ENCODE measurements at regions not wholly inside any gene's neighbourhood (a gene's known extent, or its start where the extent isn't known, plus 50 kb on each side); places are given as distances from the start of the nearest gene placed in this dataset.
A peak's percentile ranks its signal among the peaks of the same experiment; 100 is the strongest.

GRCh38 chr5:114210662-114211061, 151.2 kb upstream of the KCNN2 start:
- Mint-ChIP-seq H3K9me3 (ENCODE audit: unreplicated experiment) (no peaks in the 10 kb centered on the region), H3K4me3 (ENCODE audit: unreplicated experiment) (no peak overlapping the region), H3K27ac (ENCODE audit: low read depth, unreplicated experiment) (no peak overlapping the region), H3K36me3 (ENCODE audit: insufficient read depth, unreplicated experiment) (no peaks in the 10 kb centered on the region), H3K27me3 (ENCODE audit: insufficient read depth, unreplicated experiment) (peaks cover 33% of the 10 kb centered on the region), H3K4me1 (ENCODE audit: insufficient read depth, unreplicated experiment) (no peaks in the 10 kb centered on the region)
- ChIA-PET CTCF (interaction anchor here (0.7 kb wide), 1 partner anchor 73 kb away, joined by 3 read pairs; no protein-coding TSS in a partner anchor), POLR2A (no interaction called here)
- no peak for TF ChIP-seq CTCF (IDR thresholded peaks at IDR 0.05; ENCODE audit: unreplicated experiment)
- DNase-seq (ENCODE audit: unreplicated experiment), result no peak
- intact Hi-C loops (cut with micrococcal nuclease), result no loop called here
- BruUV-seq (replicated peaks), result no TSS peak

- POLR2A ChIA-PET, result no interaction called here
- Mint-ChIP-seq H3K36me3 (ENCODE audit: insufficient read depth, unreplicated experiment) (no peaks in the 10 kb centered on the region), H3K27me3 (ENCODE audit: insufficient read depth, unreplicated experiment) (peaks cover 2% of the 10 kb centered on the region), H3K27ac (ENCODE audit: low read depth, unreplicated experiment) (no peak overlapping the region), H3K4me3 (ENCODE audit: unreplicated experiment) (no peak overlapping the region), H3K9me3 (ENCODE audit: unreplicated experiment) (peaks cover 7% of the 10 kb centered on the region), H3K4me1 (ENCODE audit: insufficient read depth, unreplicated experiment) (no peaks in the 10 kb centered on the region)
- CTCF ChIA-PET, result no interaction called here
- no TSS peak for BruUV-seq (replicated peaks)
- no peak for DNase-seq (ENCODE audit: unreplicated experiment)
- no peak for TF ChIP-seq CTCF (IDR thresholded peaks at IDR 0.05; ENCODE audit: unreplicated experiment)
- intact Hi-C loops (cut with micrococcal nuclease), result loop anchor here (5.0 kb wide), 1 partner anchor 120 kb away; no protein-coding TSS in a partner anchor
Observed at GRCh38 chr5:114221807-114222206, 140.1 kb upstream of the KCNN2 start.

GRCh38 chr5:114223866-114224265, 138.0 kb upstream of the KCNN2 start:
- CTCF ChIA-PET, result interaction anchor here (0.6 to 1.4 kb wide), 5 partner anchors 14 to 663 kb away, joined by 3 to 5 read pairs (median 4); no protein-coding TSS in a partner anchor
- POLR2A ChIA-PET, result no interaction called here

GRCh38 chr5:114237766-114238165, 124.1 kb upstream of the KCNN2 start:
- Mint-ChIP-seq H3K27me3 (ENCODE audit: insufficient read depth, unreplicated experiment) (peaks cover 16% of the 10 kb centered on the region), H3K4me3 (ENCODE audit: unreplicated experiment) (no peak overlapping the region), H3K36me3 (ENCODE audit: insufficient read depth, unreplicated experiment) (no peaks in the 10 kb centered on the region), H3K27ac (ENCODE audit: low read depth, unreplicated experiment) (no peak overlapping the region), H3K9me3 (ENCODE audit: unreplicated experiment) (no peaks in the 10 kb centered on the region), H3K4me1 (ENCODE audit: insufficient read depth, unreplicated experiment) (no peaks in the 10 kb centered on the region)
- POLR2A ChIA-PET, result no interaction called here
- no TSS peak for BruUV-seq (replicated peaks)
- CTCF ChIA-PET, result interaction anchor here (1.0 kb wide), 1 partner anchor 11 kb away, joined by 3 read pairs; no protein-coding TSS in a partner anchor
- intact Hi-C loops (cut with micrococcal nuclease), result no loop called here
- TF ChIP-seq CTCF (IDR thresholded peaks at IDR 0.05; ENCODE audit: unreplicated experiment), result no peak
- peak; percentile 55 for DNase-seq (ENCODE audit: unreplicated experiment)

More at GRCh38 chr5:114223866-114224265, 138.0 kb upstream of the KCNN2 start:
- no peaks in the 10 kb centered on the region for H3K36me3 Mint-ChIP-seq (ENCODE audit: insufficient read depth, unreplicated experiment)
- no TSS peak for BruUV-seq (replicated peaks)
- no peaks in the 10 kb centered on the region for H3K4me1 Mint-ChIP-seq (ENCODE audit: insufficient read depth, unreplicated experiment)
- DNase-seq (ENCODE audit: unreplicated experiment), result peak; percentile 53
- H3K27me3 Mint-ChIP-seq (ENCODE audit: insufficient read depth, unreplicated experiment), result peaks cover 12% of the 10 kb centered on the region
- intact Hi-C loops (cut with micrococcal nuclease), result loop anchor here (5.0 kb wide), 1 partner anchor 122 kb away; no protein-coding TSS in a partner anchor
- H3K4me3 Mint-ChIP-seq (ENCODE audit: unreplicated experiment), result no peak overlapping the region
- no peak overlapping the region for H3K27ac Mint-ChIP-seq (ENCODE audit: low read depth, unreplicated experiment)
- no peaks in the 10 kb centered on the region for H3K9me3 Mint-ChIP-seq (ENCODE audit: unreplicated experiment)
- peak; percentile 45 for TF ChIP-seq CTCF (IDR thresholded peaks at IDR 0.05; ENCODE audit: unreplicated experiment)
